ENCODE measurements at regions not wholly inside any gene's neighbourhood (a gene's known extent, or its start where the extent isn't known, plus 50 kb on each side); places are given as distances from the start of the nearest gene placed in this dataset.

DNA sequence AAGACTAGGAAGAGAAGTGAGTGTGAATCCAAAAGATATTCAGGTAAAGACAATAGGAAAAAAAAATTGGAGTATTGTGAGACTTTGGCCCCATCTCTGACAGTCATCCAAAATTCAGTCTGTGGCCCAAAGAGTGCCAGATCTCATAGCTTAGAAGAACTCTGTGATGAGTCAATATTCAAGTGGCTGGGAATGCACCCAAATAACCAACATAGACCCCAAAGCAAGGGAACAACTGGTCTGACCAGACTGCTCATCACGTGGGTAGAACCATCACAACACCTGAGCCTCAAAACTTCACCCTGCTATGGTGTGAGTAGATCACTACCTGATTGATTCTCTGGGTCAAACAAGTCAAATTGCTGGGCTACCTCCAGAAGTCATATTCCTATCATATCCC is 51.1 kb upstream of the TRDN start:
- TF ChIP-seq, protein P1, sequence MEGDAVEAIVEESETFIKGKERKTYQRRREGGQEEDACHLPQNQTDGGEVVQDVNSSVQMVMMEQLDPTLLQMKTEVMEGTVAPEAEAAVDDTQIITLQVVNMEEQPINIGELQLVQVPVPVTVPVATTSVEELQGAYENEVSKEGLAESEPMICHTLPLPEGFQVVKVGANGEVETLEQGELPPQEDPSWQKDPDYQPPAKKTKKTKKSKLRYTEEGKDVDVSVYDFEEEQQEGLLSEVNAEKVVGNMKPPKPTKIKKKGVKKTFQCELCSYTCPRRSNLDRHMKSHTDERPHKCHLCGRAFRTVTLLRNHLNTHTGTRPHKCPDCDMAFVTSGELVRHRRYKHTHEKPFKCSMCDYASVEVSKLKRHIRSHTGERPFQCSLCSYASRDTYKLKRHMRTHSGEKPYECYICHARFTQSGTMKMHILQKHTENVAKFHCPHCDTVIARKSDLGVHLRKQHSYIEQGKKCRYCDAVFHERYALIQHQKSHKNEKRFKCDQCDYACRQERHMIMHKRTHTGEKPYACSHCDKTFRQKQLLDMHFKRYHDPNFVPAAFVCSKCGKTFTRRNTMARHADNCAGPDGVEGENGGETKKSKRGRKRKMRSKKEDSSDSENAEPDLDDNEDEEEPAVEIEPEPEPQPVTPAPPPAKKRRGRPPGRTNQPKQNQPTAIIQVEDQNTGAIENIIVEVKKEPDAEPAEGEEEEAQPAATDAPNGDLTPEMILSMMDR (IDR thresholded peaks at IDR 0.05): no peak
- no peak for TF ChIP-seq POLR2A (IDR thresholded peaks at IDR 0.05)
